HCT116 (cell line): ENCODE measurements at regions not wholly inside any gene's neighbourhood (a gene's known extent, or its start where the extent isn't known, plus 50 kb on each side); places are given as distances from the start of the nearest gene placed in this dataset.

ENCODE experiments used
- CEBPB ChIP-seq: IDR thresholded peaks from 2 replicates; pipeline ENCODE4 v1.6.1; 2012; ENCODE audit warnings: low read depth
- EGR1 ChIP-seq: IDR thresholded peaks from 2 replicates; pipeline ENCODE4 v1.6.1; 2012; ENCODE audit warnings: low read depth
- EZH2 ChIP-seq: fragments of 200-600 bp; sonication (generic); IDR thresholded peaks from 2 replicates; pipeline ENCODE4 v1.6.1; 2017; ENCODE audit warnings: antibody characterized with exemption, mixed run types
- POLR2A ChIP-seq: IDR thresholded peaks from 2 replicates; pipeline ENCODE4 v1.7.0; 2011; ENCODE audit warnings: borderline replicate concordance; ENCODE audit not compliant: insufficient read depth, insufficient read length; ENCODE audit errors: extremely low read depth
- POLR2AphosphoS5 ChIP-seq: IDR thresholded peaks from 2 replicates; pipeline ENCODE4 v1.6.1; 2011; ENCODE audit warnings: mild to moderate bottlenecking, low read depth, low read length, moderate library complexity
- SP1 ChIP-seq: IDR thresholded peaks from 2 replicates; pipeline ENCODE4 v1.6.1; 2012; ENCODE audit warnings: low read depth
- TF ChIP-seq, protein P1 (sequence below), 3 experiments: fragments of 200-600 bp in 1 of 3; sonication (generic) in 1 of 3; IDR thresholded peaks in 2 of 3; conservative IDR thresholded peaks in 1 of 3; 2 replicates each; pipeline ENCODE4 v1.5.1; 2012 to 2017; ENCODE audit warnings: low read depth in 2 of 3, low read length in 2 of 3, antibody characterized with exemption in 1 of 3, borderline replicate concordance in 1 of 3, control low read depth in 1 of 3, mild to moderate bottlenecking in 1 of 3, mixed read lengths in 1 of 3, mixed run types in 1 of 3, moderate library complexity in 1 of 3; ENCODE audit not compliant: insufficient read depth in 1 of 3
- TF ChIP-seq, protein P2 (sequence below): IDR thresholded peaks from 2 replicates; pipeline ENCODE4 v1.6.1; 2012
- TF ChIP-seq, protein P3 (sequence below): IDR thresholded peaks from 2 replicates; pipeline ENCODE4 v1.6.1; 2012; ENCODE audit warnings: low read depth

DNA sequence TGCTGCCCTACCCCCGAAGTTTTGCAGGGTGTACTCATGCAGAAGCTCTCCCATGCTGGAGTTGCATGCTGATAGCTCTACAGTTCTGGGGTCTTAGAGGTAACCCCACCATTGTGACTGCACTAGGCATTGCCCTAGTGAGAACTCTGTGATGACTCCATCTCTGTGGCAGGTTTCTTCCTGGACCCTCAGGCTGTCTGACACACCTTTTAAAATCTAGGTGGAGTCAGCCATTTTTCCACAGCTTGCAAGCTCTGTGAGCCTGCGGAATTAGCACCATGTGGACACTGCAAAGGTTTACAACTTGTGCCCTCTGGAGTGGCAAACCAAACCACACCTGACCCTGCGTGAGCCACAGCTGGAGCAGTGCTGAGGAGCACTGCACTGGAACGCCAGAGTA is 636.2 kb upstream of the SPRY2 start:
- TF ChIP-seq POLR2A (no peak), EGR1 (no peak), SP1 (no peak), EZH2 (no peak), CEBPB (no peak), POLR2AphosphoS5 (no peak)
- TF ChIP-seq, protein P1, sequence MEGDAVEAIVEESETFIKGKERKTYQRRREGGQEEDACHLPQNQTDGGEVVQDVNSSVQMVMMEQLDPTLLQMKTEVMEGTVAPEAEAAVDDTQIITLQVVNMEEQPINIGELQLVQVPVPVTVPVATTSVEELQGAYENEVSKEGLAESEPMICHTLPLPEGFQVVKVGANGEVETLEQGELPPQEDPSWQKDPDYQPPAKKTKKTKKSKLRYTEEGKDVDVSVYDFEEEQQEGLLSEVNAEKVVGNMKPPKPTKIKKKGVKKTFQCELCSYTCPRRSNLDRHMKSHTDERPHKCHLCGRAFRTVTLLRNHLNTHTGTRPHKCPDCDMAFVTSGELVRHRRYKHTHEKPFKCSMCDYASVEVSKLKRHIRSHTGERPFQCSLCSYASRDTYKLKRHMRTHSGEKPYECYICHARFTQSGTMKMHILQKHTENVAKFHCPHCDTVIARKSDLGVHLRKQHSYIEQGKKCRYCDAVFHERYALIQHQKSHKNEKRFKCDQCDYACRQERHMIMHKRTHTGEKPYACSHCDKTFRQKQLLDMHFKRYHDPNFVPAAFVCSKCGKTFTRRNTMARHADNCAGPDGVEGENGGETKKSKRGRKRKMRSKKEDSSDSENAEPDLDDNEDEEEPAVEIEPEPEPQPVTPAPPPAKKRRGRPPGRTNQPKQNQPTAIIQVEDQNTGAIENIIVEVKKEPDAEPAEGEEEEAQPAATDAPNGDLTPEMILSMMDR (IDR thresholded peaks at IDR 0.05 in 2 of 3, conservative IDR thresholded peaks at IDR 0.05 in 1 of 3; ENCODE audit: borderline replicate concordance in 1 of 3, insufficient read depth in 1 of 3, low read depth in 2 of 3, low read length in 2 of 3): no peak
- TF ChIP-seq, protein P2, sequence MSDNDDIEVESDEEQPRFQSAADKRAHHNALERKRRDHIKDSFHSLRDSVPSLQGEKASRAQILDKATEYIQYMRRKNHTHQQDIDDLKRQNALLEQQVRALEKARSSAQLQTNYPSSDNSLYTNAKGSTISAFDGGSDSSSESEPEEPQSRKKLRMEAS: no peak
- TF ChIP-seq, protein P3, sequence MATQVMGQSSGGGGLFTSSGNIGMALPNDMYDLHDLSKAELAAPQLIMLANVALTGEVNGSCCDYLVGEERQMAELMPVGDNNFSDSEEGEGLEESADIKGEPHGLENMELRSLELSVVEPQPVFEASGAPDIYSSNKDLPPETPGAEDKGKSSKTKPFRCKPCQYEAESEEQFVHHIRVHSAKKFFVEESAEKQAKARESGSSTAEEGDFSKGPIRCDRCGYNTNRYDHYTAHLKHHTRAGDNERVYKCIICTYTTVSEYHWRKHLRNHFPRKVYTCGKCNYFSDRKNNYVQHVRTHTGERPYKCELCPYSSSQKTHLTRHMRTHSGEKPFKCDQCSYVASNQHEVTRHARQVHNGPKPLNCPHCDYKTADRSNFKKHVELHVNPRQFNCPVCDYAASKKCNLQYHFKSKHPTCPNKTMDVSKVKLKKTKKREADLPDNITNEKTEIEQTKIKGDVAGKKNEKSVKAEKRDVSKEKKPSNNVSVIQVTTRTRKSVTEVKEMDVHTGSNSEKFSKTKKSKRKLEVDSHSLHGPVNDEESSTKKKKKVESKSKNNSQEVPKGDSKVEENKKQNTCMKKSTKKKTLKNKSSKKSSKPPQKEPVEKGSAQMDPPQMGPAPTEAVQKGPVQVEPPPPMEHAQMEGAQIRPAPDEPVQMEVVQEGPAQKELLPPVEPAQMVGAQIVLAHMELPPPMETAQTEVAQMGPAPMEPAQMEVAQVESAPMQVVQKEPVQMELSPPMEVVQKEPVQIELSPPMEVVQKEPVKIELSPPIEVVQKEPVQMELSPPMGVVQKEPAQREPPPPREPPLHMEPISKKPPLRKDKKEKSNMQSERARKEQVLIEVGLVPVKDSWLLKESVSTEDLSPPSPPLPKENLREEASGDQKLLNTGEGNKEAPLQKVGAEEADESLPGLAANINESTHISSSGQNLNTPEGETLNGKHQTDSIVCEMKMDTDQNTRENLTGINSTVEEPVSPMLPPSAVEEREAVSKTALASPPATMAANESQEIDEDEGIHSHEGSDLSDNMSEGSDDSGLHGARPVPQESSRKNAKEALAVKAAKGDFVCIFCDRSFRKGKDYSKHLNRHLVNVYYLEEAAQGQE: no peak
